ENCODE measurements at regions not wholly inside any gene's neighbourhood (a gene's known extent, or its start where the extent isn't known, plus 50 kb on each side); places are given as distances from the start of the nearest gene placed in this dataset.

- peak in 2 of 6 donors; percentile 28 to 54 for DNase-seq (ENCODE audit: low read depth in 4 of 6, low spot score in 6 of 6)
- peaks cover 12% of the 10 kb centered on the region for H3K4me1 ChIP-seq (ENCODE audit: control insufficient read depth, insufficient read depth, low read length)
- no peak overlapping the region for H3K27ac ChIP-seq (ENCODE audit: low read depth, low read length)
- 8% methylated on average over 2 of the region's 9 CpGs for WGBS (ENCODE audit: insufficient coverage)
- peaks cover 2% of the 10 kb centered on the region for H3K27me3 ChIP-seq (ENCODE audit: control insufficient read depth, insufficient read depth, low read length)
- no peak overlapping the region for H3K4me3 ChIP-seq (ENCODE audit: low read depth, low read length)
- no peaks in the 10 kb centered on the region for H3K9me3 ChIP-seq (ENCODE audit: control insufficient read depth, insufficient read depth, low read length)
- no peaks in the 10 kb centered on the region for H3K36me3 ChIP-seq (ENCODE audit: control insufficient read depth, insufficient read depth, low read length)
Observed at GRCh38 chr4:144356941-144357381, 216.4 kb upstream of the GYPA start.

GRCh38 chr4:144357975-144358374, 217.5 kb upstream of the GYPA start:
- peaks cover 2% of the 10 kb centered on the region for H3K27me3 ChIP-seq (ENCODE audit: control insufficient read depth, insufficient read depth, low read length)
- DNase-seq (ENCODE audit: low read depth in 4 of 6, low spot score in 6 of 6): no peak
- H3K9me3 ChIP-seq (ENCODE audit: control insufficient read depth, insufficient read depth, low read length): no peaks in the 10 kb centered on the region
- H3K27ac ChIP-seq (ENCODE audit: low read depth, low read length): no peak overlapping the region
- H3K4me3 ChIP-seq (ENCODE audit: low read depth, low read length): no peak overlapping the region
- peaks cover 11% of the 10 kb centered on the region for H3K4me1 ChIP-seq (ENCODE audit: control insufficient read depth, insufficient read depth, low read length)
- no CpG with 5 or more reads among the region's 3 CpGs for WGBS (ENCODE audit: insufficient coverage)
- no peaks in the 10 kb centered on the region for H3K36me3 ChIP-seq (ENCODE audit: control insufficient read depth, insufficient read depth, low read length)

GRCh38 chr4:144360146-144360793, 219.8 kb upstream of the GYPA start:
- 93% methylated on average over 1 of the region's 3 CpGs for WGBS (ENCODE audit: insufficient coverage)
- no peaks in the 10 kb centered on the region for H3K36me3 ChIP-seq (ENCODE audit: control insufficient read depth, insufficient read depth, low read length)

GRCh38 chr4:144362366-144362765, 221.8 kb upstream of the GYPA start:
- DNase-seq (ENCODE audit: low read depth in 4 of 6, low spot score in 6 of 6): no peak
- no peaks in the 10 kb centered on the region for H3K4me1 ChIP-seq (ENCODE audit: control insufficient read depth, insufficient read depth, low read length)
- peaks cover 2% of the 10 kb centered on the region for H3K27me3 ChIP-seq (ENCODE audit: control insufficient read depth, insufficient read depth, low read length)
- H3K36me3 ChIP-seq (ENCODE audit: control insufficient read depth, insufficient read depth, low read length): no peaks in the 10 kb centered on the region
- H3K9me3 ChIP-seq (ENCODE audit: control insufficient read depth, insufficient read depth, low read length): no peaks in the 10 kb centered on the region
- no peak overlapping the region for H3K4me3 ChIP-seq (ENCODE audit: low read depth, low read length)
- H3K27ac ChIP-seq (ENCODE audit: low read depth, low read length): no peak overlapping the region

More at GRCh38 chr4:144360146-144360793, 219.8 kb upstream of the GYPA start:
- no peak overlapping the region for H3K27ac ChIP-seq (ENCODE audit: low read depth, low read length)
- DNase-seq (ENCODE audit: low read depth in 4 of 6, low spot score in 6 of 6): no peak
- H3K9me3 ChIP-seq (ENCODE audit: control insufficient read depth, insufficient read depth, low read length): no peaks in the 10 kb centered on the region
- H3K4me1 ChIP-seq (ENCODE audit: control insufficient read depth, insufficient read depth, low read length): peaks cover 3% of the 10 kb centered on the region
- peaks cover 2% of the 10 kb centered on the region for H3K27me3 ChIP-seq (ENCODE audit: control insufficient read depth, insufficient read depth, low read length)
- H3K4me3 ChIP-seq (ENCODE audit: low read depth, low read length): no peak overlapping the region

GRCh38 chr4:144363890-144364289, 223.4 kb upstream of the GYPA start:
- Histone ChIP-seq H3K4me1 (ENCODE audit: control insufficient read depth, insufficient read depth, low read length) (no peaks in the 10 kb centered on the region), H3K27me3 (ENCODE audit: control insufficient read depth, insufficient read depth, low read length) (no peaks in the 10 kb centered on the region), H3K27ac (ENCODE audit: low read depth, low read length) (no peak overlapping the region), H3K4me3 (ENCODE audit: low read depth, low read length) (no peak overlapping the region), H3K36me3 (ENCODE audit: control insufficient read depth, insufficient read depth, low read length) (no peaks in the 10 kb centered on the region), H3K9me3 (ENCODE audit: control insufficient read depth, insufficient read depth, low read length) (no peaks in the 10 kb centered on the region)
- 86% methylated on average over 1 of the region's 1 CpG for WGBS (ENCODE audit: insufficient coverage)
- no peak for DNase-seq (ENCODE audit: low read depth in 4 of 6, low spot score in 6 of 6)

GRCh38 chr4:144366425-144366824, 225.9 kb upstream of the GYPA start:
- peak in 1 of 6 donors; percentile 20 for DNase-seq (ENCODE audit: low read depth in 4 of 6, low spot score in 6 of 6)
- Histone ChIP-seq H3K9me3 (ENCODE audit: control insufficient read depth, insufficient read depth, low read length) (no peaks in the 10 kb centered on the region), H3K27ac (ENCODE audit: low read depth, low read length) (no peak overlapping the region), H3K27me3 (ENCODE audit: control insufficient read depth, insufficient read depth, low read length) (no peaks in the 10 kb centered on the region), H3K4me1 (ENCODE audit: control insufficient read depth, insufficient read depth, low read length) (no peaks in the 10 kb centered on the region), H3K36me3 (ENCODE audit: control insufficient read depth, insufficient read depth, low read length) (no peaks in the 10 kb centered on the region), H3K4me3 (ENCODE audit: low read depth, low read length) (no peak overlapping the region)
- no CpG with 5 or more reads among the region's 1 CpG for WGBS (ENCODE audit: insufficient coverage)

- Histone ChIP-seq H3K27ac (ENCODE audit: low read depth, low read length) (no peak overlapping the region), H3K9me3 (ENCODE audit: control insufficient read depth, insufficient read depth, low read length) (no peaks in the 10 kb centered on the region), H3K4me1 (ENCODE audit: control insufficient read depth, insufficient read depth, low read length) (no peaks in the 10 kb centered on the region), H3K27me3 (ENCODE audit: control insufficient read depth, insufficient read depth, low read length) (no peaks in the 10 kb centered on the region), H3K36me3 (ENCODE audit: control insufficient read depth, insufficient read depth, low read length) (no peaks in the 10 kb centered on the region), H3K4me3 (ENCODE audit: low read depth, low read length) (no peak overlapping the region)
- DNase-seq (ENCODE audit: low read depth in 4 of 6, low spot score in 6 of 6): peak in 2 of 6 donors; percentile 39 to 59
Observed at GRCh38 chr4:144371485-144371884, 231.0 kb upstream of the GYPA start.

- WGBS (ENCODE audit: insufficient coverage): 71% methylated on average over 1 of the region's 5 CpGs
- Histone ChIP-seq H3K4me3 (ENCODE audit: low read depth, low read length) (no peak overlapping the region), H3K36me3 (ENCODE audit: control insufficient read depth, insufficient read depth, low read length) (no peaks in the 10 kb centered on the region), H3K27ac (ENCODE audit: low read depth, low read length) (no peak overlapping the region), H3K9me3 (ENCODE audit: control insufficient read depth, insufficient read depth, low read length) (no peaks in the 10 kb centered on the region), H3K27me3 (ENCODE audit: control insufficient read depth, insufficient read depth, low read length) (no peaks in the 10 kb centered on the region), H3K4me1 (ENCODE audit: control insufficient read depth, insufficient read depth, low read length) (no peaks in the 10 kb centered on the region)
- DNase-seq (ENCODE audit: low read depth in 4 of 6, low spot score in 6 of 6): no peak
Observed at GRCh38 chr4:144374065-144374464, 233.5 kb upstream of the GYPA start.

- Histone ChIP-seq H3K27ac (ENCODE audit: low read depth, low read length) (no peak overlapping the region), H3K4me1 (ENCODE audit: control insufficient read depth, insufficient read depth, low read length) (no peaks in the 10 kb centered on the region), H3K4me3 (ENCODE audit: low read depth, low read length) (no peak overlapping the region), H3K9me3 (ENCODE audit: control insufficient read depth, insufficient read depth, low read length) (no peaks in the 10 kb centered on the region), H3K27me3 (ENCODE audit: control insufficient read depth, insufficient read depth, low read length) (no peaks in the 10 kb centered on the region), H3K36me3 (ENCODE audit: control insufficient read depth, insufficient read depth, low read length) (no peaks in the 10 kb centered on the region)
- DNase-seq (ENCODE audit: low read depth in 4 of 6, low spot score in 6 of 6): no peak
- no CpG with 5 or more reads among the region's 2 CpGs for WGBS (ENCODE audit: insufficient coverage)
Observed at GRCh38 chr4:144376866-144377265, 236.3 kb upstream of the GYPA start.

GRCh38 chr4:144384408-144384807, 243.9 kb upstream of the GYPA start:
- DNase-seq (ENCODE audit: low read depth in 4 of 6, low spot score in 6 of 6): no peak
- no peaks in the 10 kb centered on the region for H3K27me3 ChIP-seq (ENCODE audit: control insufficient read depth, insufficient read depth, low read length)
- H3K27ac ChIP-seq (ENCODE audit: low read depth, low read length): no peak overlapping the region
- H3K36me3 ChIP-seq (ENCODE audit: control insufficient read depth, insufficient read depth, low read length): no peaks in the 10 kb centered on the region
- H3K4me3 ChIP-seq (ENCODE audit: low read depth, low read length): no peak overlapping the region
- H3K4me1 ChIP-seq (ENCODE audit: control insufficient read depth, insufficient read depth, low read length): no peaks in the 10 kb centered on the region
- WGBS (ENCODE audit: insufficient coverage): no CpG with 5 or more reads among the region's 1 CpG
- no peaks in the 10 kb centered on the region for H3K9me3 ChIP-seq (ENCODE audit: control insufficient read depth, insufficient read depth, low read length)
